NB4 (cell line): ENCODE measurements at regions not wholly inside any gene's neighbourhood (a gene's known extent, or its start where the extent isn't known, plus 50 kb on each side); places are given as distances from the start of the nearest gene placed in this dataset.

Source experiments
- POLR2A ChIP-seq: IDR thresholded peaks from 2 replicates; pipeline ENCODE4 v1.6.1; 2011; ENCODE audit warnings: mild to moderate bottlenecking; ENCODE audit not compliant: insufficient read length; ENCODE audit errors: extremely low read depth
- TF ChIP-seq, protein P1 (sequence below): IDR thresholded peaks from one replicate; pipeline ENCODE4 v1.5.1; 2012; ENCODE audit warnings: low read depth, low read length

DNA sequence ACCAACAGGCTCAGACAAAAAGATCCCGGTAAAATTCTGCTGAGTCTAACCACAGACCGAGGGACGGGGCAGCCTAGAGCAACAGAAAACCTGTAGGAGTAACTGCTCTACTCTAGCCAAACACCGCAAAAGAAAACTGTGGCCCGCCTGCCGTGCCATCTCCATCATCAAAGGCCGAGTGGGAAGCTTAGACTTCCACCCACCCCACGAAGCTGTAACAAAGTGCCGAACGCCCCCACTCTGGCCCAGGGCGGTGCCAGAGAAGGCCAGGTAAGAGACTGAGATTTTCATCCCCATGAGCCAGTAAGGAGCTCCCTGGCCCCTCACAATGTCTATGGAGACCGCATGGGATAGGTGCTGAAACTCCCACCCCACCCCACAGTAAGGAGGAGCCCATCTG lies 231.9 kb upstream of the COX10 start:
- TF ChIP-seq, protein P1, sequence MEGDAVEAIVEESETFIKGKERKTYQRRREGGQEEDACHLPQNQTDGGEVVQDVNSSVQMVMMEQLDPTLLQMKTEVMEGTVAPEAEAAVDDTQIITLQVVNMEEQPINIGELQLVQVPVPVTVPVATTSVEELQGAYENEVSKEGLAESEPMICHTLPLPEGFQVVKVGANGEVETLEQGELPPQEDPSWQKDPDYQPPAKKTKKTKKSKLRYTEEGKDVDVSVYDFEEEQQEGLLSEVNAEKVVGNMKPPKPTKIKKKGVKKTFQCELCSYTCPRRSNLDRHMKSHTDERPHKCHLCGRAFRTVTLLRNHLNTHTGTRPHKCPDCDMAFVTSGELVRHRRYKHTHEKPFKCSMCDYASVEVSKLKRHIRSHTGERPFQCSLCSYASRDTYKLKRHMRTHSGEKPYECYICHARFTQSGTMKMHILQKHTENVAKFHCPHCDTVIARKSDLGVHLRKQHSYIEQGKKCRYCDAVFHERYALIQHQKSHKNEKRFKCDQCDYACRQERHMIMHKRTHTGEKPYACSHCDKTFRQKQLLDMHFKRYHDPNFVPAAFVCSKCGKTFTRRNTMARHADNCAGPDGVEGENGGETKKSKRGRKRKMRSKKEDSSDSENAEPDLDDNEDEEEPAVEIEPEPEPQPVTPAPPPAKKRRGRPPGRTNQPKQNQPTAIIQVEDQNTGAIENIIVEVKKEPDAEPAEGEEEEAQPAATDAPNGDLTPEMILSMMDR: no peak
- no peak for TF ChIP-seq POLR2A
